GM12873 (cell line): ENCODE measurements at regions not wholly inside any gene's neighbourhood (a gene's known extent, or its start where the extent isn't known, plus 50 kb on each side); places are given as distances from the start of the nearest gene placed in this dataset.

Experiments used
- TF ChIP-seq, protein P1 (sequence below): IDR thresholded peaks from 2 replicates; pipeline ENCODE4 v1.5.1; 2012; ENCODE audit warnings: low read depth, mild to moderate bottlenecking, moderate library complexity, low read length, control low read depth; ENCODE audit not compliant: insufficient read depth; ENCODE audit errors: missing control alignments

DNA sequence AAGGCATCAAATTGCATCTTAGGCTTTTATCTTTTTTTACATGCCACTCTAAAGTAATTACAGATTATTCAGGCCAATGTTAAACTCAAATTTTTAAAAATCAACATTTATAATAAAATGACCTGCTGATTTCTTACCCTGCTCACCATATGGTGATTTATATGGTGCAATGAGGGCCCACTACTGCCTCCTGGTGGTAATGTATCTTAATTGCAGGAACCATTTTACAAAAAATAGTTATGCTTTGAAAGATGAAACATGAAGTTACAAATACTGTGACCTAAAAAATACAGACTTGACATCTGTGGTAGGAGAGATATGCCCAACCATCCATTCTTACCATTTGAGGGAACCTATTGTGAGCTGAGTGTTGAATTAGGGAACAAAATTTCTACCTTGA lies 292.6 kb upstream of the TAS2R1 start:
- TF ChIP-seq, protein P1, sequence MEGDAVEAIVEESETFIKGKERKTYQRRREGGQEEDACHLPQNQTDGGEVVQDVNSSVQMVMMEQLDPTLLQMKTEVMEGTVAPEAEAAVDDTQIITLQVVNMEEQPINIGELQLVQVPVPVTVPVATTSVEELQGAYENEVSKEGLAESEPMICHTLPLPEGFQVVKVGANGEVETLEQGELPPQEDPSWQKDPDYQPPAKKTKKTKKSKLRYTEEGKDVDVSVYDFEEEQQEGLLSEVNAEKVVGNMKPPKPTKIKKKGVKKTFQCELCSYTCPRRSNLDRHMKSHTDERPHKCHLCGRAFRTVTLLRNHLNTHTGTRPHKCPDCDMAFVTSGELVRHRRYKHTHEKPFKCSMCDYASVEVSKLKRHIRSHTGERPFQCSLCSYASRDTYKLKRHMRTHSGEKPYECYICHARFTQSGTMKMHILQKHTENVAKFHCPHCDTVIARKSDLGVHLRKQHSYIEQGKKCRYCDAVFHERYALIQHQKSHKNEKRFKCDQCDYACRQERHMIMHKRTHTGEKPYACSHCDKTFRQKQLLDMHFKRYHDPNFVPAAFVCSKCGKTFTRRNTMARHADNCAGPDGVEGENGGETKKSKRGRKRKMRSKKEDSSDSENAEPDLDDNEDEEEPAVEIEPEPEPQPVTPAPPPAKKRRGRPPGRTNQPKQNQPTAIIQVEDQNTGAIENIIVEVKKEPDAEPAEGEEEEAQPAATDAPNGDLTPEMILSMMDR: peak; percentile 33

DNA sequence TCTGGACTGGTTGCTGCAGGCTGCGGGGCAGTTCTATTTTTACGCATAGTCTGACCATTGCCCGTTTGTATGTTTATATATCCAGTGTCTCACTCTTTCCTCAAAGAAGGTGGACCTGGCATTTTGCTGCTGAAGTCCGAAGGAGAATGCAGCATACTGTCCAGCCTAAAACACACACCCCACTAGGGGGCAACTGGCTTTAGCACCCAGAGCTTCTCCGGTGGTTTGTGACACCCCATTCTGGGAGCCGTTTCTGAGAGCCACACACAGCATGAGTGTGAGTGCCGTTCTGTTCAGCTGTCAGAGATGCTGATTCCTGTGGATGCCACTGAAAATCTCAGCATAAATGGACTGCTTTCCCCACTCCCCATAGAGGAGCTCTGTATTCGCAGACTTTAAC lies 290.5 kb upstream of the TAS2R1 start:
- TF ChIP-seq, protein P1: peak; percentile 12

DNA sequence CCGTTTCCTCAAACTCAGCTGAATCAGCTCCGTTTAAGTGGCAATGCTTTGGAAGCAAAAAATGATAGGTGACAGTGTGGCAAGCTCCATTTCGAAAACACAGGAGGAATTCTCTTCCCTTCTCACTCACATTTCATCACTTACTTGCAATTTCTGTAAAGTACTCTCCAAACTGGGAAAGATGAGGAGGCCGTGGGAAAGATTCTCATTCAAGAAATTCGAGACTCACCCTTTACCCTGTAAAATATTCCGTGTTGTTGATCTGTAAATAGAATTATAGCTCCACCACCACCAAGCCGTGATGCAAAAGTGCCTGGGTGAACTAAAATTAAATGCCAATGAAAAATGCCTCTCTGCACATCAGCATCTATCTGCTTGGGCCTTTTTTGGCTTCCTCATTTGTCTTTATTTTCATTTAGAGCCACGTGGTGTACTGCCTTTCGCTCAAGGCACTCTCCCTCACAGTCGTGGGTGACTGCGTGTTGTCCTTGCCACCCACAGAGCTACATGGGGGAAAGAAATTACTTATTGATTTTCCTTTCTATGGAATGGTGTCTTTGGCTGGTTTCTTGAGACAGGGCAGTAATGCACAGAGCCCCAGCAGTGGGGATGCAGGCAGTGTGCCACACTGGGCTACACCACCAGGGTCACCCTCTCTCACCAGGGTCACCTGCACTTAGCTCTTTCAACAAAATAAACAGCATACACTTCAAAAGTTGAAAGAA lies 289.3 kb upstream of the TAS2R1 start:
- TF ChIP-seq, protein P1: no peak

DNA sequence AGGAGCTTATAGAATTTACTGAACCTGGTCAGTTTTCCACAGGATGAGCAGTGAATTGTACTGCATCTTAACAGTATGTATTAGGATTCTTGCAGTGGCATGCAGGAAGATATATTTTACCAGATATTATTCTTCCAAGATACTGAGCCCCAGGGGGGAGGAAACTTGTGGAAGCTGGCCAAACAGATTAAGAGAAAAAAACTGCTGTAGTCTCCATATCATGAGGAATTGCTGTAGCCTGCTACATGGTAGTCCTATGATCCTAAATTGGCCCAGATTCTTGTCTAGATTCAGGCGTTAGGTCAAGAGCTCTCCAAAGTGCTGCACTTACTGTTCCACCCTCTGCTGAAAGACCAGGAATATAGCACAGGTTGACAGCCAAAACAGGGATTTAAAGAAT lies 275.5 kb upstream of the TAS2R1 start:
- TF ChIP-seq, protein P1: no peak

DNA sequence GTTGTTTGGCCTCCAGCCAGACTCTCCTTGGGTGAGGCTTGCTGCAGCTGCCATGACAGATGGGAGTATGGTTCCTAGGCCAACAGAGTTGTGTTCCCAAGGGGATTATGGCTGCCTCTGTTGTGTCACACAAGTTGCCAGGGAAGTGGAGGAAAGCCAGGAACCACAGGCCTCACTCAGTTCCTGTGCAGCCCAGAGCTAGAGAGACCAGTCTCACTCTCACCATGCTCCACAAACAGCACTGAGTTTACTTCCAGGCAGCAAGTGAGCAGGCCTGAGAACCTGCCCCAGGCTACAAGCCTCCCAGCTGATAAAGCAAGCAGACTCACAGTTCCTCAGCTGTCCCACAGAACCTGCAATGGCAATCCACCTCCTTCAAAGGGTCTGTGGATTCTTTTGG lies 273.6 kb upstream of the TAS2R1 start:
- TF ChIP-seq, protein P1: no peak

DNA sequence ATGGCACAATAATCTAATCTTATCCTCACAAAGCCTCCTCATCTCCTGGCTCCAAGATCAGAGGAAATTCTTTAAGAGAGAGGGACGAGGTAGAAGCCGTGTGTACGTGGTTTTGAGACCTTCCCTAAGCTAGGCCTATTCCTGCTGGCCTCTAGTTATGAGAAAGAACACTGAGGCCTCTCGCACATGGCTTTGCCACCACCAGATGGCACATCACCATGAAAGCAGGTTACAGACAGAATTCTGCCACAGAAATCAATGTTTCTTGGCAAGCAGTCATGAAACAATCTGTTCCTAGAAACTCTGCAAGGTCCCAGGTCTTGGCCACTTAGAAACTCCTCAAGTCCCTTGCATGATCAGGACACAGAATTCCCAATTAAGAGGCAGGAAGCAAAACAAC lies 268.2 kb upstream of the TAS2R1 start:
- TF ChIP-seq, protein P1: peak; percentile 59

DNA sequence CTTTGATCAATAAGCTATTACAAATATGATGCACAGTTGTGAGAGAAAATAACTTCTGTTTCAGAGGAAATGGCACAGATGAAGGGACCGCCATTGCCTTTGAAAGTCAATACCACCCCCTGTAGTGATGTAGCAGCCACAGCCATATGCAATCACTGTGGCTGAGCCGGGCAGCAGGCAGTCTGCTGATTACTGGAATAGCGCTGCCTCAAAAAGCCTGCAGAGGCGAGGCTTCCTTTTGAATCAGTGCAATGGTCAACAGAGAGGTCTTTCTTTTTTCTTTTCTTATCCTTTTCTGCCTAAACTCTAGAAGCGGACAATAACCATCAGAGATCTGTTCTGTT lies 265.1 kb upstream of the TAS2R1 start:
- TF ChIP-seq, protein P1: no peak
